Naive thymus-derived CD4-positive, alpha-beta T cell (primary cell): ENCODE measurements at regions not wholly inside any gene's neighbourhood (a gene's known extent, or its start where the extent isn't known, plus 50 kb on each side); places are given as distances from the start of the nearest gene placed in this dataset.

Experiments used
- ATAC-seq: fragments of 150-1000 bp; cut with Tn5 transposase; 2 replicates; pipeline ENCODE4 v1.10.0; 2021; ENCODE audit warnings: mild to moderate bottlenecking, moderate library complexity
- CTCF ChIA-PET: fragments of 350-600 bp; sonication (Branson Sonifier 250); formaldehyde crosslinking; loops from one replicate; lab custom pipeline; 2021; ENCODE audit warnings: antibody characterized with exemption; lab: Charles Lee
- POLR2A ChIA-PET: fragments of 350-600 bp; sonication (Branson Sonifier 250); formaldehyde crosslinking; loops from one replicate; lab custom pipeline; 2021; ENCODE audit warnings: antibody characterized with exemption, inconsistent platforms; lab: Charles Lee
- DNase-seq, 9 donors: peaks; one replicate each; pipeline versions ENCODE4 v3.0.0 to v3.0.0-alpha.2; 2020 to 2022; ENCODE audit warnings: mixed read lengths in 1 of 9
- H3K27ac ChIP-seq: one replicate; pipeline ENCODE4 v1.7.0; 2013; ENCODE audit warnings: mild to moderate bottlenecking, low read depth, low read length, moderate library complexity
- H3K27me3 ChIP-seq, 2 donors: one replicate each; pipeline ENCODE4 v1.7.0; 2013; ENCODE audit warnings: low read length in 2 of 2, mild to moderate bottlenecking in 2 of 2, moderate library complexity in 2 of 2; ENCODE audit not compliant: control insufficient read depth in 2 of 2, insufficient read depth in 2 of 2
- H3K36me3 ChIP-seq, 3 experiments: 1 replicate in 2 of 3; 2 replicates in 1 of 3; pipeline ENCODE4 v1.7.0; 2013; ENCODE audit warnings: low read length in 3 of 3, mild to moderate bottlenecking in 3 of 3, moderate library complexity in 1 of 3; ENCODE audit not compliant: insufficient read depth in 3 of 3, control insufficient read depth in 2 of 3
- H3K4me1 ChIP-seq, 2 donors: one replicate each; pipeline ENCODE4 v1.7.0; 2013; ENCODE audit warnings: low read length in 2 of 2, mild to moderate bottlenecking in 2 of 2, moderate library complexity in 1 of 2; ENCODE audit not compliant: control insufficient read depth in 2 of 2, insufficient read depth in 2 of 2
- H3K4me3 ChIP-seq: 2 replicates; pipeline ENCODE4 v1.7.0; 2013; ENCODE audit warnings: mild to moderate bottlenecking, low read length
- H3K9me3 ChIP-seq, 3 experiments: 1 replicate in 2 of 3; 2 replicates in 1 of 3; pipeline ENCODE4 v1.7.0; 2013; ENCODE audit warnings: low read length in 3 of 3; ENCODE audit not compliant: control insufficient read depth in 2 of 3
- H3K27ac Mint-ChIP-seq, 9 donors: one replicate each; pipeline ENCODE4 v1.8.0; 2020 to 2022; ENCODE audit warnings: mixed read lengths in 9 of 9, mild to moderate bottlenecking in 8 of 9, moderate library complexity in 5 of 9, inconsistent platforms in 2 of 9
- H3K27me3 Mint-ChIP-seq, 5 donors: one replicate each; pipeline ENCODE4 v1.8.0; 2021 to 2022; ENCODE audit warnings: mixed read lengths in 5 of 5, mild to moderate bottlenecking in 1 of 5
- H3K36me3 Mint-ChIP-seq, 5 donors: one replicate each; pipeline ENCODE4 v1.8.0; 2020 to 2022; ENCODE audit warnings: mixed read lengths in 5 of 5, mild to moderate bottlenecking in 3 of 5, inconsistent platforms in 1 of 5
- H3K4me1 Mint-ChIP-seq, 7 donors: one replicate each; pipeline ENCODE4 v1.8.0; 2020 to 2022; ENCODE audit warnings: mixed read lengths in 7 of 7, mild to moderate bottlenecking in 3 of 7, inconsistent platforms in 1 of 7
- H3K4me3 Mint-ChIP-seq, 10 donors: one replicate each; pipeline ENCODE4 v1.8.0; 2020 to 2022; ENCODE audit warnings: mild to moderate bottlenecking in 10 of 10, mixed read lengths in 10 of 10, moderate library complexity in 6 of 10, inconsistent platforms in 2 of 10
- H3K9me3 Mint-ChIP-seq, 11 donors: one replicate each; pipeline ENCODE4 v1.8.0; 2020 to 2022; ENCODE audit warnings: mixed read lengths in 11 of 11, mild to moderate bottlenecking in 4 of 11, inconsistent platforms in 1 of 11, moderate library complexity in 1 of 11
- intact Hi-C, 2 donors: fragments of 100-400 bp; cut with micrococcal nuclease; formaldehyde crosslinking; loops; one replicate each; pipeline ENCODE4 v1.15.1; 2023

GRCh38 chr9:91045041-91045440, 243.4 kb downstream of the SYK start:
- ChIA-PET CTCF (no interaction called here), POLR2A (no interaction called here)
- Histone ChIP-seq H3K9me3 (no peaks in the 10 kb centered on the region), H3K27ac (no peak overlapping the region), H3K4me3 (no peak overlapping the region), H3K27me3 (peaks cover 0 to 5% of the 10 kb centered on the region in 2 donors), H3K36me3 (no peaks in the 10 kb centered on the region), H3K4me1 (peaks cover 5 to 7% of the 10 kb centered on the region in 2 donors)
- Mint-ChIP-seq H3K27ac (no peak overlapping the region), H3K27me3 (peaks cover 8 to 44% (median 35%) of the 10 kb centered on the region in 5 donors), H3K4me3 (no peak overlapping the region), H3K9me3 (peaks cover 0 to 1% (median 0%) of the 10 kb centered on the region in 11 donors), H3K36me3 (peaks cover 0 to 6% (median 0%) of the 10 kb centered on the region in 5 donors), H3K4me1 (peaks cover 9 to 70% (median 19%) of the 10 kb centered on the region in 7 donors)
- ATAC-seq (no peak), DNase-seq (no peak)
- intact Hi-C loops, result no loop called here

DNA sequence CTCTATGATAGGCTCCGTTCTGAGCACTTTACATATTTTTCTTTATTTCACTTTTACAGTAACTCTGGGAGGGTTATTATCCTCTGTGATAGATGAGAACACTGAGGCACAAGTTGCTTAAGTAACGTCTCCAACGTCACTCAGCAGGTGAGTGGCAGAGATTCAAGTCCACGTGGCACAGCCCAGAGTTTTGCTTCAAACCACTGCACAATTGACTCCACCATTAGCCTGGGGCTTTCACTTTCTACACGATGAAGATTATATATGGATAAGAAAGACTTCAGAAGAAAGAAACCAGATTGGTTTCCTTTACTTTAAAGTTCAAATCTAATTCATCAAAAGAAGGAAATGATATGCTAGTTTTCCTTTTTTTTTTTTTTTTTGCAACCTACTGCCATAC, 245.9 kb downstream of the SYK start:
- Mint-ChIP-seq H3K27ac (peak overlapping the region in 7 of 9 donors; percentile 20 to 88 (median 37)), H3K4me1 (peaks cover 9 to 55% (median 19%) of the 10 kb centered on the region in 7 donors), H3K4me3 (peak overlapping the region; percentile 55 to 78 (median 66)), H3K9me3 (peaks cover 0 to 3% (median 0%) of the 10 kb centered on the region in 11 donors), H3K36me3 (peaks cover 0 to 16% (median 0%) of the 10 kb centered on the region in 5 donors), H3K27me3 (peaks cover 11 to 34% (median 26%) of the 10 kb centered on the region in 5 donors)
- H3K4me3 ChIP-seq, result no peak overlapping the region
- CTCF ChIA-PET, result no interaction called here
- DNase-seq, result peak in 8 of 9 donors; percentile 22 to 66 (median 54)
- intact Hi-C loops, result loop anchor here in 1 of 2 donors (1.0 to 2.0 kb wide), 3 partner anchors 53 to 104 kb away; no protein-coding TSS in a partner anchor
- H3K27ac ChIP-seq, result no peak overlapping the region
- no peaks in the 10 kb centered on the region for H3K36me3 ChIP-seq
- H3K27me3 ChIP-seq, result peaks cover 0 to 5% of the 10 kb centered on the region in 2 donors
- H3K9me3 ChIP-seq, result no peaks in the 10 kb centered on the region
- H3K4me1 ChIP-seq, result peaks cover 5 to 7% of the 10 kb centered on the region in 2 donors
- ATAC-seq, result peak; percentile 87
- POLR2A ChIA-PET, result no interaction called here

DNA sequence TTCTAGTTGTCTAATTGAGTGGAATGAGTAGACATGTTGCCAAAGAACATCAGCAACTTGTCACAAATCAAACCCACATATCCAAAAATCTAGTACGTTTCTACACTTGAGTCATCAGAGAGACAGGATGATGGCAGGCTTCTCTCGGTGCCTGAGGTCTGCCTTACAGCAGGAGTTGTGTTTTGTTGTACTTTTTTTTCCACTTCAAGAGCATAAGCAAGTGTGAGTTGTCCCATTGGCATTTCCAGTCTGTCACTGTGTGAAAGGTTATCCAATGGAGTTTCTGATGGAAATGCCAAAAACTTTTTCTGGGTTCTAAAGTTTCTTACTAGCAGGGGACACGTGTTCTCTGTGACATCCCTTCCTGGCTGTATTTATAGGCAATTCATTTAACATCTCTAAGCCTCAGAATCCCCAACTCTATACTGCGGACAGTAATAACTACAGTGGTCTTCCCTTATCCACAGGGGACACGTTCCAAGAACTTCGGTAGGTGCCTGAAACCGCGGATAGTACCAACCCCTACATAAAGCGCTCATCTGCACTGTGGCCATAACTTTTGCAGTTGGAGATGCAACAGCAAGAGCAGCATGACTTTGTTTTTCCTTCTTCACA, 246.5 kb downstream of the SYK start:
- H3K36me3 Mint-ChIP-seq, result peaks cover 0 to 21% (median 0%) of the 10 kb centered on the region in 5 donors
- peaks cover 9 to 55% (median 19%) of the 10 kb centered on the region in 7 donors for H3K4me1 Mint-ChIP-seq
- H3K27ac Mint-ChIP-seq, result peak overlapping the region in 6 of 9 donors; percentile 28 to 88 (median 41)
- H3K9me3 Mint-ChIP-seq, result peaks cover 0 to 7% (median 0%) of the 10 kb centered on the region in 11 donors
- Histone ChIP-seq H3K27ac (no peak overlapping the region), H3K36me3 (no peaks in the 10 kb centered on the region), H3K4me1 (peaks cover 5 to 7% of the 10 kb centered on the region in 2 donors), H3K9me3 (no peaks in the 10 kb centered on the region), H3K4me3 (no peak overlapping the region), H3K27me3 (peaks cover 0 to 5% of the 10 kb centered on the region in 2 donors)
- ChIA-PET POLR2A (no interaction called here), CTCF (no interaction called here)
- ATAC-seq, result peak; percentile 14
- H3K4me3 Mint-ChIP-seq, result peak overlapping the region; percentile 55 to 78 (median 66)
- peaks cover 11 to 34% (median 23%) of the 10 kb centered on the region in 5 donors for H3K27me3 Mint-ChIP-seq
- DNase-seq, result peak in 1 of 9 donors; percentile 39
- intact Hi-C loops, result loop anchor here in 1 of 2 donors (1.0 to 2.0 kb wide), 5 partner anchors 23 to 205 kb away; no protein-coding TSS in a partner anchor

DNA sequence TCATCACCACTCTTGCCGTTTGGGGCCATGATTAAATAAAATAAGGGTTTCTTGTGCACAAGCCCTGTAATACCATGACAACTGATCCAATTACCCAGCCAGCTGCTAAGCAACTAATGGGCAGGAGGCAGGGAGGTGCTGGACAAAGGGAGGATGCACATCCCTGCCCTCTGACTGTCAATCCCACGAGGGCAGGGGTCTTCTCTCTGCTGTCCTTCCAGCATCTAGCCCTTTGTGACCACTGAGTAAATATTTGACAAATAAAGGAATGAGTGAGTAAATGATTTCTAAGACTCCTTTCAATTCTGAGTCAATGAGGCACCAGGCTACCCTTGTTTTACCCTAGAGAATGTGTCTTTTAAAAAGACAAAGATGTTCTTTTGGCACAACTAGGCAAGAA, 247.1 kb downstream of the SYK start:
- Histone ChIP-seq H3K27ac (no peak overlapping the region), H3K27me3 (peaks cover 0 to 5% of the 10 kb centered on the region in 2 donors), H3K36me3 (no peaks in the 10 kb centered on the region), H3K4me1 (peaks cover 5 to 7% of the 10 kb centered on the region in 2 donors), H3K9me3 (no peaks in the 10 kb centered on the region), H3K4me3 (no peak overlapping the region)
- CTCF ChIA-PET, result no interaction called here
- peaks cover 11 to 29% (median 18%) of the 10 kb centered on the region in 5 donors for H3K27me3 Mint-ChIP-seq
- peak overlapping the region in 3 of 10 donors; percentile 66 to 75 (median 67) for H3K4me3 Mint-ChIP-seq
- DNase-seq, result peak in 1 of 9 donors; percentile 14
- peaks cover 0 to 7% (median 0%) of the 10 kb centered on the region in 11 donors for H3K9me3 Mint-ChIP-seq
- POLR2A ChIA-PET, result no interaction called here
- peaks cover 0 to 21% (median 0%) of the 10 kb centered on the region in 5 donors for H3K36me3 Mint-ChIP-seq
- peaks cover 9 to 48% (median 19%) of the 10 kb centered on the region in 7 donors for H3K4me1 Mint-ChIP-seq
- intact Hi-C loops, result loop anchor here in 1 of 2 donors (1.0 kb wide), 2 partner anchors 23 to 205 kb away; no protein-coding TSS in a partner anchor
- no peak for ATAC-seq
- no peak overlapping the region for H3K27ac Mint-ChIP-seq

GRCh38 chr9:91053824-91054223, 252.2 kb downstream of the SYK start:
- peaks cover 0 to 30% (median 0%) of the 10 kb centered on the region in 5 donors for H3K36me3 Mint-ChIP-seq
- intact Hi-C loops, result no loop called here
- no peak overlapping the region for H3K4me3 Mint-ChIP-seq
- ATAC-seq, result no peak
- Histone ChIP-seq H3K4me3 (no peak overlapping the region), H3K9me3 (no peaks in the 10 kb centered on the region), H3K27me3 (no peaks in the 10 kb centered on the region), H3K36me3 (no peaks in the 10 kb centered on the region), H3K27ac (no peak overlapping the region), H3K4me1 (no peaks in the 10 kb centered on the region)
- peak in 1 of 9 donors; percentile 19 for DNase-seq
- H3K9me3 Mint-ChIP-seq, result peaks cover 0 to 7% (median 0%) of the 10 kb centered on the region in 11 donors
- ChIA-PET POLR2A (no interaction called here), CTCF (no interaction called here)
- peaks cover 0 to 4% (median 3%) of the 10 kb centered on the region in 5 donors for H3K27me3 Mint-ChIP-seq
- peaks cover 0 to 6% (median 0%) of the 10 kb centered on the region in 7 donors for H3K4me1 Mint-ChIP-seq
- H3K27ac Mint-ChIP-seq, result no peak overlapping the region

- H3K27ac ChIP-seq, result no peak overlapping the region
- DNase-seq, result no peak
- Mint-ChIP-seq H3K27ac (no peak overlapping the region), H3K4me3 (no peak overlapping the region), H3K9me3 (peaks cover 0 to 7% (median 0%) of the 10 kb centered on the region in 11 donors), H3K27me3 (peaks cover 0 to 5% (median 4%) of the 10 kb centered on the region in 5 donors), H3K36me3 (peaks cover 0 to 23% (median 0%) of the 10 kb centered on the region in 5 donors), H3K4me1 (peaks cover 0 to 9% (median 0%) of the 10 kb centered on the region in 7 donors)
- H3K27me3 ChIP-seq, result no peaks in the 10 kb centered on the region
- intact Hi-C loops, result no loop called here
- ChIA-PET CTCF (no interaction called here), POLR2A (no interaction called here)
- no peaks in the 10 kb centered on the region for H3K4me1 ChIP-seq
- no peaks in the 10 kb centered on the region for H3K9me3 ChIP-seq
- ATAC-seq, result no peak
- no peaks in the 10 kb centered on the region for H3K36me3 ChIP-seq
- H3K4me3 ChIP-seq, result no peak overlapping the region
Observed at GRCh38 chr9:91055845-91056244, 254.2 kb downstream of the SYK start.
